Smooth muscle cell (in vitro differentiated cells): ENCODE measurements at regions not wholly inside any gene's neighbourhood (a gene's known extent, or its start where the extent isn't known, plus 50 kb on each side); places are given as distances from the start of the nearest gene placed in this dataset.

Source experiments
- DNase-seq: peaks from one replicate; lab custom pipeline; 2025; ENCODE audit not compliant: unreplicated experiment; lab: John Stamatoyannopoulos, UW
- H2AFZ ChIP-seq: fragments of 200-600 bp; sonication (generic); 2 replicates; pipeline ENCODE4 v1.6.0; 2016; ENCODE audit warnings: antibody characterized with exemption, low read depth, mild to moderate bottlenecking
- H3F3A ChIP-seq: fragments of 200-600 bp; sonication (generic); 2 replicates; pipeline ENCODE4 v1.6.0; 2017; ENCODE audit warnings: antibody characterized with exemption, low read depth
- H3K27ac ChIP-seq: fragments of 200-600 bp; sonication (generic); 2 replicates; pipeline ENCODE4 v1.5.1; 2016; ENCODE audit warnings: low read depth, mild to moderate bottlenecking
- H3K27me3 ChIP-seq: fragments of 200-600 bp; sonication (generic); 2 replicates; pipeline ENCODE4 v1.6.1; 2016; ENCODE audit warnings: low read depth, mild to moderate bottlenecking
- H3K36me3 ChIP-seq: fragments of 200-600 bp; sonication (generic); 2 replicates; pipeline ENCODE4 v1.5.1; 2016; ENCODE audit warnings: low read depth
- H3K4me1 ChIP-seq: fragments of 200-600 bp; sonication (generic); 2 replicates; pipeline ENCODE4 v1.5.1; 2016; ENCODE audit warnings: low read depth
- H3K4me2 ChIP-seq: fragments of 200-600 bp; sonication (generic); 2 replicates; pipeline ENCODE4 v1.6.0; 2016; ENCODE audit warnings: mild to moderate bottlenecking
- H3K4me3 ChIP-seq: fragments of 200-600 bp; sonication (generic); 2 replicates; pipeline ENCODE4 v1.5.1; 2016; ENCODE audit warnings: mild to moderate bottlenecking
- H3K79me2 ChIP-seq: fragments of 200-600 bp; sonication (generic); 2 replicates; pipeline ENCODE4 v1.6.0; 2016; ENCODE audit warnings: low read depth, mild to moderate bottlenecking
- H3K9ac ChIP-seq: fragments of 200-600 bp; sonication (generic); 2 replicates; pipeline ENCODE4 v1.6.0; 2016; ENCODE audit warnings: low read depth
- H3K9me3 ChIP-seq: fragments of 200-600 bp; sonication (generic); replicated peaks from 2 replicates; pipeline ENCODE4 v1.5.1; 2016; ENCODE audit warnings: low read depth
- H4K20me1 ChIP-seq: fragments of 200-600 bp; sonication (generic); 2 replicates; pipeline ENCODE4 v1.6.0; 2016; ENCODE audit warnings: low read depth
- WGBS: methylation state at CpG from one replicate; pipeline ENCODE4 v1.1.7; 2016; ENCODE audit warnings: low lambda C conversion rate; 5-methylcytosine and 5-hydroxymethylcytosine counted together
- TF ChIP-seq, protein P1 (sequence below): fragments of 200-600 bp; sonication (generic); IDR thresholded peaks from 2 replicates; pipeline ENCODE4 v1.5.1; 2017; ENCODE audit warnings: borderline replicate concordance, mild to moderate bottlenecking, antibody characterized with exemption; ENCODE audit not compliant: insufficient read depth, poor library complexity, severe bottlenecking

DNA sequence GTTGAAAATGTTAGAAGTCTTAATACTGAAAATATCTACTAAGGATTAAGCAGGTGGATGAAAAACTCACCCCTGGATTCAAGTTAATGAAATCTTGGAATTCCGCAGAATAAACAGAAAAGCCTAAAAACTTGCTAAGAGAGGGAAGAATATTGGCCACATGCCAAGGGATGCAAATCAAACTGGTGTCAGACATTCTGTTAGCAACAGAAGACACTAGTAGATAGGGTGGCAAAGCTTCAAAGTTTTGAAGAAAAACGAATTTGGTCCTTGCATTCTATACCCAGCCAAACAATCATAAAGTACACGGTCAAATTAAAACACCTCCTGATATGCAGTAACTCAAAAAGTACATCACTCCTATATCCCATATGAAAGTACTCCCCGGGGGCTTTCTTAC lies 77.1 kb upstream of the ADTRP start:
- WGBS: 87% methylated on average over 4 of the region's 4 CpGs
- H3K27ac ChIP-seq: no peak overlapping the region

DNA sequence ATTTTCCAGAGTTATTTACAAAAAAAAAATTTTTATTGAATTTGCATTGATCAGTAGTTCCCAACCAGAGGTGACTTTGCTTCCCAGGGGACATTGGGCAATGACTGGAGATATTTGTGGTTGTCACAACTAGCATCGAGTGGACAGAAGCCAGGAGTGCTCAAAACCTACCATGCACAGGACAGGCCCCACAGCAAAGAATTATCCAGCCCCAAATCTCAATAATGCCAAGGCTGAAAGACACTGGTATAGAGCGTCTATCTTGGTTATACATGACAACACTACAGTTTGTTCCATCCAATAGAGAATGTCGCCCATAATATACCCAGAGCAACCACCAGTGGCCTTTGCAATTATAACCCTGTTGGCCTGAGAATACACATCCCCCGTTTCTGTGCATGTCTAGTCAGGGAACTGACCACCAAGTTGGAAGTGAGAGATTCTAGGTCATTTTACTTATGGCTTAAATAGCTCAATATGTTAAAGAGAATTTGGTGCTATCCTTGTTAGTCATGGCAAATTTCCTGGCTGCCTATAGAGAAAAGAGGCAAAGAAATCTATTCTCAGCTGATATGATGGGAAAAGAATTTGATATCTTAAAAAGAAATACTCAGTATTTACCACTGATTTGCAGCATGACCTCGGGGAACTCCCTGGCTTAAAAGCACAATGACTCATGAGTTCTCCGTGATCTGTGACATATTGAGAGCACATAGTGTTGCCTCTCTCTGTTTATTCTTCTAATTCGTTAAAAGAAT lies 76.0 kb upstream of the ADTRP start:
- no peak overlapping the region for H3K9ac ChIP-seq
- H4K20me1 ChIP-seq: no peaks in the 10 kb centered on the region
- H3K4me2 ChIP-seq: peak overlapping the region; percentile 59
- H3K79me2 ChIP-seq: no peaks in the 10 kb centered on the region
- no peak overlapping the region for H3K4me3 ChIP-seq
- H3K9me3 ChIP-seq: no peaks in the 10 kb centered on the region
- no peaks in the 10 kb centered on the region for H3K36me3 ChIP-seq
- H2AFZ ChIP-seq: no peak overlapping the region
- WGBS: 53% methylated on average over 7 of the region's 7 CpGs
- H3F3A ChIP-seq: no peaks in the 10 kb centered on the region
- H3K27ac ChIP-seq: peak overlapping the region; percentile 36
- no peak for DNase-seq
- no peaks in the 10 kb centered on the region for H3K4me1 ChIP-seq
- no peaks in the 10 kb centered on the region for H3K27me3 ChIP-seq
- TF ChIP-seq, protein P1, sequence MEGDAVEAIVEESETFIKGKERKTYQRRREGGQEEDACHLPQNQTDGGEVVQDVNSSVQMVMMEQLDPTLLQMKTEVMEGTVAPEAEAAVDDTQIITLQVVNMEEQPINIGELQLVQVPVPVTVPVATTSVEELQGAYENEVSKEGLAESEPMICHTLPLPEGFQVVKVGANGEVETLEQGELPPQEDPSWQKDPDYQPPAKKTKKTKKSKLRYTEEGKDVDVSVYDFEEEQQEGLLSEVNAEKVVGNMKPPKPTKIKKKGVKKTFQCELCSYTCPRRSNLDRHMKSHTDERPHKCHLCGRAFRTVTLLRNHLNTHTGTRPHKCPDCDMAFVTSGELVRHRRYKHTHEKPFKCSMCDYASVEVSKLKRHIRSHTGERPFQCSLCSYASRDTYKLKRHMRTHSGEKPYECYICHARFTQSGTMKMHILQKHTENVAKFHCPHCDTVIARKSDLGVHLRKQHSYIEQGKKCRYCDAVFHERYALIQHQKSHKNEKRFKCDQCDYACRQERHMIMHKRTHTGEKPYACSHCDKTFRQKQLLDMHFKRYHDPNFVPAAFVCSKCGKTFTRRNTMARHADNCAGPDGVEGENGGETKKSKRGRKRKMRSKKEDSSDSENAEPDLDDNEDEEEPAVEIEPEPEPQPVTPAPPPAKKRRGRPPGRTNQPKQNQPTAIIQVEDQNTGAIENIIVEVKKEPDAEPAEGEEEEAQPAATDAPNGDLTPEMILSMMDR: no peak

More for the DNA sequence above, 77.1 kb upstream of the ADTRP start:
- Histone ChIP-seq H3K36me3 (no peaks in the 10 kb centered on the region), H3K4me3 (no peak overlapping the region), H3K9me3 (no peaks in the 10 kb centered on the region), H4K20me1 (no peaks in the 10 kb centered on the region), H3K4me2 (no peak overlapping the region), H3K27me3 (no peaks in the 10 kb centered on the region), H2AFZ (no peak overlapping the region), H3K79me2 (no peaks in the 10 kb centered on the region), H3F3A (no peaks in the 10 kb centered on the region), H3K9ac (no peak overlapping the region), H3K4me1 (no peaks in the 10 kb centered on the region)
- DNase-seq: no peak
- TF ChIP-seq, protein P1: no peak

DNA sequence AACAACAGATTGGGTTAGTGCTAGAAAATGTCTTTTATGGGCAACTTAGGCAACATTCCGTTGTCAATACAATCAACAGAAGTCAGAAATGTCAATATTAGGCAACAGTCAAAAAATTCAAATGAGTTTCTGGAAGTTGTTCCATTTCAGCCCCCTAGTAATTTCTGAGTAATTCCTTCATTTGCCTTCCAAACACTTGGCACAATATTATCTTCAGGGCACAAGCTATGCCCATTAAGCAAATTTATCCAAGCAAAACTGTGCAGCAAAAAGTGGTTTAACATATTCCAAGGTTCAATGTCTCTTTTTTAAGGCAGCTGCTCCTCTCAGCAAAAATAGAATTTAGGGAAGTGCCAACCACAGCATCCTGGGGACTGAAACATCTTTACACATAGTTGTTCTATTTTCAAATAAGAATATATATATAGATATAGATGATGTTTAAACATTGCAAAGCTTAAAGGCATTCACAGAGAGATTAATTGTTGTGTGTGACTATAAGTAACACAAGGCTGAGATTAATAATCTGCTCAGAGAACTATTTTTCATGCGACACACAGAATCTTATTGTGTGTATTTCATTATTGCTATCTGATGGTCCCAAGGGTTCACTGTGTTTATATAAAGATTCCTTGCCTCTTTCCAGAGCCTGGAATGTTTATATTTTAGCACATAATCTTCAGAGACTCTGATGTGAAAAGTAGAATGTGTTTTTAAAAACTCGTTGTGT lies 75.2 kb upstream of the ADTRP start:
- DNase-seq: no peak
- TF ChIP-seq, protein P1: no peak
- H2AFZ ChIP-seq: no peak overlapping the region
- H3K4me1 ChIP-seq: no peaks in the 10 kb centered on the region
- no peak overlapping the region for H3K9ac ChIP-seq
- no peaks in the 10 kb centered on the region for H3K79me2 ChIP-seq
- no peaks in the 10 kb centered on the region for H3K9me3 ChIP-seq
- WGBS: 62% methylated on average over 3 of the region's 3 CpGs
- H3K4me2 ChIP-seq: peak overlapping the region; percentile 59
- peak overlapping the region; percentile 36 for H3K27ac ChIP-seq
- peaks cover 2% of the 10 kb centered on the region for H3F3A ChIP-seq
- no peaks in the 10 kb centered on the region for H3K36me3 ChIP-seq
- no peaks in the 10 kb centered on the region for H3K27me3 ChIP-seq
- no peak overlapping the region for H3K4me3 ChIP-seq
- no peaks in the 10 kb centered on the region for H4K20me1 ChIP-seq
